Stimulated activated CD8-positive, alpha-beta memory T cell treated with anti-CD3 and anti-CD28 coated beads, Interleukin-2, amount 100 ng/mL, for 48 hours (primary cell): ENCODE measurements at regions not wholly inside any gene's neighbourhood (a gene's known extent, or its start where the extent isn't known, plus 50 kb on each side); places are given as distances from the start of the nearest gene placed in this dataset.

Experiments used
- DNase-seq, 2 donors: peaks; one replicate each; pipeline ENCODE4 v3.0.0-alpha.2; 2020; ENCODE audit warnings: low read depth in 2 of 2

DNA sequence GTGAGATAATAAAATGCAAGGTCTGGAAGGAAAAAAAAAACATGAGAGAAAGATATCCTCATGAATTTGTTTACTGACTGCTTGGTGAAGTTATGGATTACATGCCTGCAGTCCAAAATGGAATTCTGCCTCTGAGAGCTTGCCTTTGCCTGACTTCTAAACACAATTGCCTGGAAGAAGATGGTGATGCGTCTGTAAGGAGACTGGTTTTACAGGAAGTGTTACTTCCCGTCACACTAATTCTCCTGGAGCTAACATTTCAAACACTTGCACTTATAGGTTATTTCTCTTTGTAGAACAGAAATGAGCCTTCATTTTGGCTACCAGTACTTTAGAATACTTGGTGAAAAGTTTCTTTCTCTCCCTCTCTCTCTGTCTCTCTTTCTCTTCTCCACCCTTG is 884.3 kb downstream of the TSN start:
- no peak for DNase-seq

DNA sequence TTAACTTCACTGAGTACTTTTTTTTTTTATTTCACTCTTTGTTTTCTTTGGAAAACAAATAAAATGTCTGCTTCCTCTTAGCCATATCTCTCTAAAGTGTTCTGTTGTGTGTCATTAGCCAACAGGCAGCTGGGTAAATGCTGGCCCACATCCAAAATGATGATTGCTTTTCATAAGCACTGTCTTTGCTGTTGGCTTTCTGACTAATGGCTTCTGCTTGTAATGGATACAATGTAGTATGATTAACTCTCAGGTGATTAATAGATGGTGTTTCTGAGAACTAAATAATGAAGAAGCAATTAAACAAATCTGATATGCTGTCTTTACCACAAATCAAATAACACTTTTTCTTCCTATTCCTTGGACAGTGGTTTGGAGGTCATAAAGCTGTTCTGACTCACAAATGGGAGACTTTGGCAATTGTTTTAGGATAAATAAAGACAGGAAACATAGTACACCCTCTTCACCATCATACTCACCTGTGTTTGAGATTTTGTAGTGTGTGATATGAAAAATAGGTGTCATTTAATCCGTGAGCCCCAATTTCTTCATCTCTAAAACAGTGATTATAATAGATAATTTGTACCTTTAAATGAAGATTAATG is 888.4 kb downstream of the TSN start:
- no peak for DNase-seq

DNA sequence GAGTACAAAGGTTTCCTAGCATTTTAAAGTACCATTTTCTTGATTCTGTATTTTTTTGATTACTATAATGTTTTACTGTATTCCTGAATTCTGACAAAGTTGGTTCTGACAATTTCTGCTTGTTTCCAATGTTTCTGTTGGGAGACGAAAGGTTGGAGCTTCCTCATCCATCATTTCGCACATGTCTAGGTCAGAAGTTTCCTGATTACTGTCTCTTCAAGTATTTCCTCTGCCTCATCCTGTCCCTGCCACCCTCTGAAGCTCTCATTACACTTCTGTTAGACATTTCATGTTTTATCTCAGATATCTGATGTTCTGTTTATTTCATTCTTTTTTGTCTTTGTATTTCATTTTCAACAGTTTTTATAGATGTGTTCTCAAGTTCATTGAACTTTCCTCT is 895.8 kb downstream of the TSN start:
- no peak for DNase-seq

DNA sequence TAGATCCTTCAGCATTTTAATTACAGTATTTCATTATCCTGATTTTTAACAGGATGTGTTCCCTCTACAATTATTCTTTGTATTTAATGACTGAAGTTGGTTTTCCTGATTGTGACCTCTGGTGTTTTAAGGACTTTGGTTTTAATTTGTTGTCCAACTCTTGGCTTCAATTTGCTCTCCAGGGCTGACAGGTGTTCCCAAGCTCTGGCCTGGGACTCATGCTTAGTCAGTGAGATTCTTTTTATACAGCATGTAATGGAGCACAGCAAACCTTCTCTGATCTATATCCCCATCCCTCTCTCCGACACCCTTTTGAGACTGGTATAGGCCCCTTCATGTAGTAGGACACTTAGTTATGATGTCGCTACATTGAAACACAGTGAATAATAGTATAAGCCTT is 896.3 kb downstream of the TSN start:
- no peak for DNase-seq

DNA sequence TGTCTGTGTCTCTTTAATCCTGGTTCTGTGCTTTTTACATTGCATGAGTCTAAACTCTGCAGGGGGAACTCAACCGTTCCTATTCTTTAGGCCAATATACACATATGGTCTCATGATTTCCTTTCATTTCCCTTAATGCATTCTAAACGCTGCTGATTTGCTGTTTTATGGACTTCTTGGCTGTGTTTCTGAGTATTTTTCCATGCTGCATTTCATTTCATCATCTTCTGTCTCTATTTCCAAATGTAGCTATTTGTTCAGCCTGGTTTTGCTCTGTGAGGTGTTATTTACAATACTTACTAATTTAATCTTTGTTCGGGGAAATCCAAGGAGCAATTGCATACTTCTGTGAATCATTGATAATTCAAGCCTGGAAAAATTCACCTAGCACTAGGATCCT is 897.2 kb downstream of the TSN start:
- no peak for DNase-seq

DNA sequence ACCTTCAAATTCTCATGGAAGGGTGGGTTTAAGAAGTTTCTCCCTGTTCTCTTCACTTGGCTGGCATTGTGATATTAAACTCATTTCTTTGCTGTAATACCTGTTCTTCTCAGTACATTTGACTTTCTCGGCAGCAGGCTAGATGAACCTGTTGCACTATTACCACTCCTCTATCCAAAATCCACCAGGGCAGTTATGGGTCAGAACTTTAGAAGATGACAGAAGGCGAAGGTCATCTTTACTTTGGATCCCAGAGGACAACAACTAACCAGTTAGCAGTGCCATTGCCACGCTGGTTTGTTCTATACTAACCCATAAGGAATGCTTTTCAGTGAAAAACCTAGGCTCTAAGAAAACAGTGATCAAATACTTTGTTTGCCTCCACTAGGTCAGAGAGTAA is 901.0 kb downstream of the TSN start:
- DNase-seq: no peak

DNA sequence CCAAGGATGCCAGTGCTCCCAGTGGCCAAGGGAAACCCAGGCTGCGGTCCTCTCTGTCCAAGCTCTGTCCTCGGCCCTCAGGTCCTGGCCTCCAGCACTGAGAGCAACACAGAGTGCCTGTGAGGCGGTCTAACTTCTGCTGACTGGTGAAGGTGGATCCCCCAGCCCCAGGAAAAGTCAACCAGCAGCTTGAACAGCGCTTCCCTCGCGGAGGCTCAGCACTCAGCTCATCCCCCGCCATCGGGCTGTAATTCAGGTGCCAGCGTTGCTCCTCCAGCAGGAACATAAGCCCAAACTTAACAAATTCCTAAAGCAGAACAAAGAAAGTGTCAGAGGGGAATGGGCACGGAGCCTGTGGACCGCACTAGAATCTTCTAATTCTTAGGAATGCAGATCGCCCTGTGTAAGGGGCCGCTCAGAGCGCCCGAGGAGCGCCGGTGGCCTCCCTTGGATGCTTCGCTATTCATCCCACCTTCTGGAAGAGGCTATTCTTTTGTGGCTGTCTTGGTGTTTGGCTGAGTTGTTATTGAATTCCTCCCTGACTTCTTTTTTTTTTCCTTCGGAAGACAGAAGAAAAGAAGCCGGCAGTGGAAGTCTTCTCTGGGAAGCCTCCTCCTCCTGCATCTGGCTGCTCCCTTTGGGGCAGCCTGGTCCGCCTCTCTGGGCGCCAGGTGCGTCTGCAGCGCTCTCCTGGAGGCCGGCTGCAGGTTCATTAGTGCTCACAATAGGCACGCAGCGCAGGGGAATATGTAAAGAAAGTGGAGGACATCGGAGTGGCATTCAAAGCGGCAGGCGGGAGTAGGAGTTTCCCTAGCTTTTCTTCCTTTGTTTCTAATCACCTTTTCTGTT is 905.6 kb downstream of the TSN start:
- DNase-seq: no peak

DNA sequence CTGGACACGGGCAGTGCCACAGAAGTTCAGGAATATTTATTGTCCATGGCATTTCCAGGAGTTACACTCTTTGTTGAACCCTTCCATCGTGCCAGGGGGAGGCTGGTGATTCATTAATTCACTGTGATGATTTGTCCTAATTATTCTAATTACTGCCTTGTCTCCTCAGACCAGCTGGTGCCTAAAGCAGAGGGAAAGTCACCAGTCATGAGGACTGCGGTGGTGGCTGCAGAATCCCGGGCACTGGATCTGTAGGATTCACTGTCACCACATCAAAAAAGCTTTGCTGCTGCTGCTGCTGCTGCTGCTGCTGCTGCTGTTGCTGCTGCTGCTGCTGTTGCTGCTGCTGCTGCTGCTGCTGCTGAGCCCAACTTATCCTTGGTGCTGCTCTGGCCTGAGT is 908.2 kb downstream of the TSN start:
- DNase-seq: no peak

DNA sequence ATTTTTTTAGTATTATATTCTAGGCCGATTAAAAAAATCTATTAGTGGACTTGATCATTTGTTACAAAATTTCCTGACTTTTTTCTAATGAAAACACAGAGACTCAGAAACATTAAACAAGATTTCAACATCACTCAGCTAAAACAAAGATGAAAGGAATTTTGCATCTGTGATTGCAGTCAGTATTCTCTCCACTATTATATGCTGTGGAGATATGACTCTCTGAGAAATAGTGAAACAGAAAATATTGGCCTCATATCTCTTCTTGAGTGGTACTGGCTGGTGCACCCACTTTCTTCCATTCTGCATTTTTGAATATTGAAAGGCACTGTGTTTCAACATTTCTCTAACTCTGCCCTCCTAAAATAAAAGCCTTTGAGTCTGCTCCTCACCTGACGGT is 914.2 kb downstream of the TSN start:
- no peak for DNase-seq

DNA sequence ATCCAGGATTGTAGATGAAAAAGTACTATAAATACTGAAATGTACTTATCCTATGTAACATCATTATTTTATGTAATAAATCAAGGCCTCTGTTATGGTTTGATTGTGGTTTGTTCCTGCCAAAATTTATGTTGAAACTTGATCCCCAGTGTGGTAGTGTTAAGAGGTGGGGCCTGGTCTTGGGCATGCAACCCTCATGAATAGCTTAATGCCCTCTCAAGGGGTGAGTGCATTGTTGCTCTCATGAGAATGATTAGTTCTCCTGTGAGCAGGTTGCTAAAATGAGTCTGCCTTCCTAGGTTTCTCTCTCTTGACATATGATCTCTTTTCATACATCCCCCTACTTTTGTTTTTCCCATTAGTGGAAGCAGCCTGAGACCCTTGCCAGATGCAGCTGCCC is 915.4 kb downstream of the TSN start:
- DNase-seq: no peak

DNA sequence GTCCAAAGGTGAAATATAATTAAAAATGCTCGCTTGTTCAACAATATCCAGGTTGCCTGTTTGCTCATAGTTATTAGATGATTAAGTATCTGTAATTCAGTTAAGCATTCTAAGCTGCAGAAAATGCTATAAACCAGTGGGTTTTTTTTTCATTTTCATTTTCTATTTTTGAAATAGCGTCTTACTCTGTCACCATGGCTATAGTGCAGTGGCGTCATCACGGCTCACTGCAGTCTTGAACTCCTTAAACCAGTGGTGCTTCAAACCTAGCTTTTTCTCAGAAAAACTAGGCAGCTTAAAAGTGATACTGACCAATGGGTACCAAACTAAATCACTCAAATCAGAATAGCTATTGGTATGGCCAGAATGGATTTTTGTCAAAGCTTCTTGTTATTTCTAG is 925.2 kb downstream of the TSN start:
- DNase-seq: no peak

DNA sequence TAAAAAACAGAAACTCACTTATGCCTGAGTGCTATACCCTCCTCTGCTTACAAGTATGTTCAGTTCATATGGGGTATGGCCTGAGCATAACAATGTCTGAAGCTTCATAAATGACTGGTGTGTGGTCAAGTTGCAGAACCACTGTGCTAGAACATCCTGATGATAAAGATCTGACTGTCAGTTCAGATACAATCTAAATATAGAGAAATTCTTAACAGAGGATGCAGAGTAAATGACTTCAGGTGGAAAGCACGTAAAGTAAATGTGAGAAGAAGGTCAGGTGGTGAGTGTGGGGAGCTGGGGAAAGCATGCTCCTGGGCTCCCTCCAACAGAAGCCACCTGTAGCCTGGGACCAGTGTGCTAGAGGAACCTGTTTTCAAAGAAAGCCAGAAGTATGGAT is 926.2 kb downstream of the TSN start:
- no peak for DNase-seq

DNA sequence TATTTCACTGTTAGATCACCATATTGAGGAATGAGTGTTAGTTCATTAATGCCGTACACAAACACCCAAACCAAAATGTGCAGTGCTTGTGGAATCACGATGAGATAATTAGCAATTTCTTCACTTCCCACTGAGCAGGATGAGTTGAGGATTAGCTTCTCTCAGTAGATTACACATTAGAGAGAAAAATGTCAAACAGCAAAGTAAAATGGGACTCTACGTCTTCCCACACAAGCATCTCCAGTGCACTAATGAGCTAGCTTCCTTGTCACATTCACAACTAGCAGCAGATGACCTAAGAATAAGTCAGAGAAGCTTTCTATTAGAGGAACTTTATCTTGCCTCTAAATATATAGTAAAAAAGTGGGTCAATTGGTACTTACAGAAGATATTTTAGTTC is 926.9 kb downstream of the TSN start:
- DNase-seq: no peak

DNA sequence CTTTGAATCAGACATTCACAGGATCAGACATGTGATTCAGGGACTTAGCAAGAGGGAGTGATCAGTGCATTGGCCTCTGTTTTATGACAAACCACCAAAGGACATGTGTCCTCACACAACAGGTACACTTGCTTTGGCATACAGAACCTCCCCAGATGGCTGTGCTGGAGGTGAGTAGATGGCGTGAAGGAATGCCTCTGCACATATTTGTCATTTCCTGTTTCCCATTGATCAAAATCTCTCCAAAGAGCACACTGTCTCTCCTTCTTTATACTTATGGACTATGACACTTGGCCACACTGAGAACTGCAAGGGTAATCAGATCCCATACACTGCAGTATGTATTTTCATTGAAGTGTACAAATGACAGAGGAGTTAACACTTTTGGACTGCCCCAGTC is 927.6 kb downstream of the TSN start:
- no peak for DNase-seq

DNA sequence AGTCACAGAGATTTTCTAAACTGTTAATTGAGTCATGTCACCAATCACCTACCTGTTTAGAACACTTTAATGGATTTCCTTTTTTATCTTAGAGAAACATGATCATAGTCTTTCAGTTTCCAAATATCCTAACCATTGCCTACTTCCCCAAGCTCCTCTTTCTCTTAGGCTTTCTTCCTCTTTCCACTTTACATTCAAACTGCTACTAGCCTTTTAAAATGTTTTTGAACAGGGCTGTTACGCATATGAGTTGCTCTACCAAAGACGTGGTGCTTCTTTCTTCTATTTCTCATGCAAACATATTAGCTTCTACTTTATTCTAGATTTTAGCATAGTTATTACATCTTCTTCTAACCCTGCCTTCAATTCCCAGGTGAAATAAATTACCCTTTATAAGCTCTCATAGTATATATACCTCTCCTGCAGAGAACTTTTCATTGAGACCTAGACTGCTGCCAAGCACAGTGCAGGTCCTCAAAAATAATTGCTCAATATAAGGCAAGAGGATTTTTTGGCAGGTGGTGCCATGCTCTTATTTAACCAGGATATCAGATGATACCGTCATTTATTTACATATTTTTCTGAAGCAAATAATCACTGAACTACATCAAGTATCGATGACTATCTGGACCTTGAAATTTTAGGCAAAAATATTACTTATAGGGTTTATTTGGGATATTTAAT is 937.1 kb downstream of the TSN start:
- no peak for DNase-seq

DNA sequence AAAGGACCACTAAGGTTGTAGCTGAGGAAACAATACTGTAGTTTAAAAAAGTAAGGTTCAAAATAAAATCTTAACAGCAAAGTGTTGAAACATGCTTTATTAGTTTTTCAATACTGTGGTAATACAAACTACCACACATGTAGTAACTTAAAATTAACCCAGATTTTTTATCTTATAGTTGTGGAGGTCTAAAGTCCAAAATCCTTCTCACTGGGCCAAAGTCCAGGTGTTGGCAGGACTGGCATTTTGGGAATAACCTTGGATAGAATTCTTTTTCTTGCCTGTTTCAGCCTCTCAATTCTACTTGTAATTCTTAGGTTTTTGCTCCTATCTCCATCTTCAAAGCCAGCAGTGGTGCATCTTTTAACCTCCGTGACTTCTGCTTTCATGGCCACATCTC is 942.0 kb downstream of the TSN start:
- no peak for DNase-seq

DNA sequence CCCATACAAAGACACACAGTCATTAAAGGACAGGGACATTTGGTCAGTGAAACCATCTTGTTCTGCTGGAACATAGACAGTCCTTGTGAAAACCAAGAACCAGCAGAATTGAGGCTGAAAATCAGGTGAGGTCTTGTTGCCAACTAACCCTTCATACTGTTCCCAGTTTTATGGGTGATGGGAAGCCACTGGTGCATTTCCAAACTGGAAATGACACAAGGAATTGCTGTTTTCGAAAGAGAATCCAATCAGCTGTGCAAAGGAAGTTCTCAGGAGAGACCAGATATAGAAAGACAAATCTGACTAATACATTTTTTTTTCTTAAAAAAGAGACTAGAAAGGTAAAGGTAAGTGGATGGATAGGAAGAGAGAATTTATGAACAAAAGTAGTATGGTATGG is 948.2 kb downstream of the TSN start:
- DNase-seq: no peak

DNA sequence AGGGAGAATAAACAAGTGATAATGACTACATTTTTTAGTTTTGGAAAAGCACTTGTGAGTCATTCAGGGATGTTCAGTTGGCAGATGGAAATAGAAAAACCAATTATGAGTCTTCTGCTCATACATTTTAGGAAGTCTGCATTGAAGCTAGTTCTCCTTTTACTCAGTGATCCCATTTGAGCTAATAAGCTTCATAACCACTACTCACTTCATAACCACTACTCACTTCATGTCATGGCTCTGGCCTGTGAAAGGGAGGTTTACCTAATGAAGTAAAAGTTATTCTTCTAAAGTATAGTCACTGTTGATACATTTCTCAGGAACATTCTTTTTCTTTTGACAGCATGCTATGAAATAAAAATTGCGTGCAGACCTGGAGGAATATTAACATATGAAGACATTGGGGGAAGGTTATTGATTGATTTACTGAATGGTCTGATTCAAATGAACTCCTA is 948.7 kb downstream of the TSN start:
- no peak for DNase-seq

DNA sequence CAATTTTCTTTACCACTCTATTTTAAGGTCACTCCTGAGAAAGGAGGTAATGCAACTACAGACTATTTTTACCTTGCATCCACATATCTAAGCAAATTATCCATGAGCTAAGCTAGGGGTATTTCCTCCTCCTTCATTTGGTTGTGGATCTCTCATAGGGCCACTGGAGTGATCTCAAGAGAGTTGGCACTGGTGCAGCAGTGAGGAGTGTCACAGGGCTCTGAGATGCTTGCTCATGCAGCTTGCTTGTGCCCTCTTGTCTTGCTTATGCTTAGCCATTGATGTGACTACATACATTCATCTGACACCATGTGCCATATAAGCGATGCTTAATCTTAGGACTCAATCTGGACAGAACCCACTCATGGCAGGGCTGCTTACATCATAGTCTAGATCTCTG is 950.3 kb downstream of the TSN start:
- DNase-seq: no peak

DNA sequence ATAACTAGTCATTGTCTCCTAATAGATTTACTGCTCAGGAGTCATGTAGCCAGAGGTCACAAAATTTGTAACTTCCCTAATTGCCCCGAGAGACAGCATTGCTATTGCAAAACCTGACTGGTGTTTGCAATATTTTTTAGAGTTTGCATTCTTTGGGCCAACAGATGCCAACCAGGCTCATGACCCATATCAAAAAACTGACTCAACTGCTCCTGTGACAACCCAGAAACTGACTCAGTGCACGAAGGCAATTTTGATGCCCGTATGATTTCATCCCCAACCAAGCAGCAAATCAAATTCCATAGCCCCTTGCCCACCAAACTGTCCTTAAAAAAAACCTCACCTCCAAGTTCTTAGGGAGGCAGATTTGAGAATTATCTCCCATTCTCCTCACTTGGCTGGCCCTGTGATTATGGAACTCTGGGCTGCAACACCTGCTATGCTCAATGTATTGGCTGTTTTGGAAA is 951.3 kb downstream of the TSN start:
- DNase-seq: no peak

DNA sequence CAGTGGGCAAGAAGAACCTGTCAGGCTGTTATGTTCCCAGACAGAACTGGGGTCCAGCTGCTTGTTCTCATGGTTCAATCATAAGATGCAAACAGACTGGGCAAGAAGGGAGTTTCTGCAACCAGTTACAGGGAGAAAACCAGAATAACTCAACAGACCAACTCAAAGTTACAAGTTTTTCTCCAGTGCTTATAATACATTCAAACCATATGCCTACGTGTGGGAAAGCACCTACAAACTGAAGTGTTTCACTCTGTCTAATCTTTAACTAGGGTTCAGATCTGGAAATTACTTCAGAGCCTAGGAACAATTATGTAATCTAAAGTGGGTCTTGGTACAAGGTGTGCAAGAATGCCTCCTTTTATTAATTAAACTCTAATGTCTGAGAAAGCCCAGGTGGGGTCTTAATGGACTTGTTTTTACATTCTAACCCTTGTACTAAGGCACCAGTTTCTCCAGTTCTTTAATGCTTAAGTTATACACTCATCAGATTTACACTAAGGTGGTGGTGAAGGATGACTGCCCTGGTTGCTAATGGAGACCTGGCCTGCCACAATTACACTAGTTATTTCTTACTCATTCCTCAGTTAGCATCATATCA is 951.9 kb downstream of the TSN start:
- DNase-seq: no peak

DNA sequence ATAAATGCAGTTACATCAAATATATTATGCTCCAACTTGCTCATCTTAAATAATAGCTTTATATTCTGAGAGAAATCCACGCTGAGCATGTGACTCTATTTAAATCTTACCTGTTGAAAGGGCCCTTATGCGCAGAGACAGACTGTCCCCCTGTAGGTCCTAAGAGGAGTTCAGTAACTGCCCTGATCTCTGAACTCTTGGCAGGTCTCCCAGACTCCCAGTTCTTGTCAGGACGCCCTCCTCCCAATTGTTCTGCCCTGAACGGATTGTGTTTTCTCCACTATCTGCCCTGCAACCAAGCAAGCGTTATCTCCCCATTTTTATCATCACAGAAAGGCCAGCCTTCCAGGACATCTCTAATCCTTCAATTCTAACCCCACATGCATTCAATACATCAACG is 954.6 kb downstream of the TSN start:
- no peak for DNase-seq

DNA sequence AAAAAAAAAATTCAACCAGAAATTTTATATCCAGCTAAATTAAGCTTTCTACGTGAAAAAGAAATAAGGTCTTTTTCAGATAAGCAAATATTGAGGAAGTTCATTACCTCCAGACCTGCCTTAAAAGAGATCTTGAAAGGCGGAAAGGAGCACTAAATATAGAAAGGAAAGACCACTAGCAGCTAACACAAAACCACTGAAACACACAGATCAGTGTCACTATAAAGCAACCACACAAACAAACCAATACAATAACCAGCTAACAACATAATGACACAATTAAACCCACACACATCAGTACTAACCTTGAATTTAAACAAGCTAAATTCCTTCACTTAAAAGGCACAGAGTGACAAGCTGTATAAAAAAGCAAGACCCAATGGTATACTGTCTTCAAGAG is 958.3 kb downstream of the TSN start:
- DNase-seq: no peak
